ENCODE measurements at regions not wholly inside any gene's neighbourhood (a gene's known extent, or its start where the extent isn't known, plus 50 kb on each side); places are given as distances from the start of the nearest gene placed in this dataset.

DNA sequence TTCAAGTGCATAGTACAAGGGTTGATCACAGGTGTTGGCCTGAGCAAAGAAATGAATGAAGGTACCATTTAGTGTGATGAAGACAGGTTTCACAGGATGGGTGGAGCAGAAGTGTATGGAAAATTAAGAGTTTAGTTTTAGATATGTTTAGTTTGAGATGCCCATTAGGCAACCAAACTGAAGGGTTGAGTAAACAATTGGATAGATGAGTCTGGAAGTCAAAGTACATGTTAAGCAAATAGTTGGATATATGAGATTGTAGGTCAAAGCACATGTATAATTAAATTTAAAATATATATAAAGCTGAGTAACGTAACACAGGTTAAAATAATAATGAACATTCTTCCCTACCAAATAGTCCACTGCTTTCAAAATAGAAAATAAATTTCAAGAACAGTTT, 237.1 kb upstream of the PCSK5 start:
- TF ChIP-seq, protein P1, sequence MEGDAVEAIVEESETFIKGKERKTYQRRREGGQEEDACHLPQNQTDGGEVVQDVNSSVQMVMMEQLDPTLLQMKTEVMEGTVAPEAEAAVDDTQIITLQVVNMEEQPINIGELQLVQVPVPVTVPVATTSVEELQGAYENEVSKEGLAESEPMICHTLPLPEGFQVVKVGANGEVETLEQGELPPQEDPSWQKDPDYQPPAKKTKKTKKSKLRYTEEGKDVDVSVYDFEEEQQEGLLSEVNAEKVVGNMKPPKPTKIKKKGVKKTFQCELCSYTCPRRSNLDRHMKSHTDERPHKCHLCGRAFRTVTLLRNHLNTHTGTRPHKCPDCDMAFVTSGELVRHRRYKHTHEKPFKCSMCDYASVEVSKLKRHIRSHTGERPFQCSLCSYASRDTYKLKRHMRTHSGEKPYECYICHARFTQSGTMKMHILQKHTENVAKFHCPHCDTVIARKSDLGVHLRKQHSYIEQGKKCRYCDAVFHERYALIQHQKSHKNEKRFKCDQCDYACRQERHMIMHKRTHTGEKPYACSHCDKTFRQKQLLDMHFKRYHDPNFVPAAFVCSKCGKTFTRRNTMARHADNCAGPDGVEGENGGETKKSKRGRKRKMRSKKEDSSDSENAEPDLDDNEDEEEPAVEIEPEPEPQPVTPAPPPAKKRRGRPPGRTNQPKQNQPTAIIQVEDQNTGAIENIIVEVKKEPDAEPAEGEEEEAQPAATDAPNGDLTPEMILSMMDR (IDR thresholded peaks at IDR 0.05 in 4 of 5, conservative IDR thresholded peaks at IDR 0.05 in 1 of 5) = no peak
- no peak for TF ChIP-seq POLR2A (IDR thresholded peaks at IDR 0.05)
